ENCODE measurements at regions not wholly inside any gene's neighbourhood (a gene's known extent, or its start where the extent isn't known, plus 50 kb on each side); places are given as distances from the start of the nearest gene placed in this dataset.

DNA sequence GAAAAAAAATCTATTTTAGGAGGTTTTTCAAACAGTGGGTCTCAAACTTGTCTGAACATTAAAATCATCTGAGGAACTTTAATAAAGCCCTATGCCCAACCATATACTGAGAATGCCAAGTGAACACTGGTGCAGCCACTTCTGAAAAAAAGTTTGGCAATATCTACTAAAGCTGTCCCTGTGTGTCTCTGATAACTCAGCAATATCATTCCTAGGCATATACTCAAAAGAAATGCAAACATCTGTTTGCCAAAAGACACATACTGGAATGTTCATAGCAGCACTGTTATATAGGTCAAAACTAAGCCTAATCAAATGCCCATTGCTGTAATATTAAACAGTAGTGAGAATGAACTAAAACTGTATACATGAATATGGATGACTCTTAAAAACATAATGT, 74.2 kb upstream of the RGS4 start:
- TF ChIP-seq POLR2AphosphoS5 (IDR thresholded peaks at IDR 0.05; ENCODE audit: low read depth, low read length) (no peak), TAF1 (IDR thresholded peaks at IDR 0.05; ENCODE audit: borderline replicate concordance, insufficient read depth, low read length) (no peak)
- TF ChIP-seq, protein P1, sequence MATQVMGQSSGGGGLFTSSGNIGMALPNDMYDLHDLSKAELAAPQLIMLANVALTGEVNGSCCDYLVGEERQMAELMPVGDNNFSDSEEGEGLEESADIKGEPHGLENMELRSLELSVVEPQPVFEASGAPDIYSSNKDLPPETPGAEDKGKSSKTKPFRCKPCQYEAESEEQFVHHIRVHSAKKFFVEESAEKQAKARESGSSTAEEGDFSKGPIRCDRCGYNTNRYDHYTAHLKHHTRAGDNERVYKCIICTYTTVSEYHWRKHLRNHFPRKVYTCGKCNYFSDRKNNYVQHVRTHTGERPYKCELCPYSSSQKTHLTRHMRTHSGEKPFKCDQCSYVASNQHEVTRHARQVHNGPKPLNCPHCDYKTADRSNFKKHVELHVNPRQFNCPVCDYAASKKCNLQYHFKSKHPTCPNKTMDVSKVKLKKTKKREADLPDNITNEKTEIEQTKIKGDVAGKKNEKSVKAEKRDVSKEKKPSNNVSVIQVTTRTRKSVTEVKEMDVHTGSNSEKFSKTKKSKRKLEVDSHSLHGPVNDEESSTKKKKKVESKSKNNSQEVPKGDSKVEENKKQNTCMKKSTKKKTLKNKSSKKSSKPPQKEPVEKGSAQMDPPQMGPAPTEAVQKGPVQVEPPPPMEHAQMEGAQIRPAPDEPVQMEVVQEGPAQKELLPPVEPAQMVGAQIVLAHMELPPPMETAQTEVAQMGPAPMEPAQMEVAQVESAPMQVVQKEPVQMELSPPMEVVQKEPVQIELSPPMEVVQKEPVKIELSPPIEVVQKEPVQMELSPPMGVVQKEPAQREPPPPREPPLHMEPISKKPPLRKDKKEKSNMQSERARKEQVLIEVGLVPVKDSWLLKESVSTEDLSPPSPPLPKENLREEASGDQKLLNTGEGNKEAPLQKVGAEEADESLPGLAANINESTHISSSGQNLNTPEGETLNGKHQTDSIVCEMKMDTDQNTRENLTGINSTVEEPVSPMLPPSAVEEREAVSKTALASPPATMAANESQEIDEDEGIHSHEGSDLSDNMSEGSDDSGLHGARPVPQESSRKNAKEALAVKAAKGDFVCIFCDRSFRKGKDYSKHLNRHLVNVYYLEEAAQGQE (IDR thresholded peaks at IDR 0.05; ENCODE audit: insufficient read depth in 1 of 2, low read depth in 2 of 2, low read length in 2 of 2), result no peak

Measured in PFSK-1 (cell line).